Ishikawa (cell line): ENCODE measurements at regions not wholly inside any gene's neighbourhood (a gene's known extent, or its start where the extent isn't known, plus 50 kb on each side); places are given as distances from the start of the nearest gene placed in this dataset.

Experiments used
- CEBPB ChIP-seq: IDR thresholded peaks from 2 replicates; pipeline ENCODE4 v1.6.1; 2012
- CREB1 ChIP-seq: IDR thresholded peaks from 2 replicates; pipeline ENCODE4 v1.6.1; 2012; ENCODE audit warnings: low read depth
- EGR1 ChIP-seq: IDR thresholded peaks from 2 replicates; pipeline ENCODE4 v1.6.1; 2012
- EP300 ChIP-seq: IDR thresholded peaks from 2 replicates; pipeline ENCODE4 v1.6.1; 2012; ENCODE audit warnings: borderline replicate concordance
- FOXM1 ChIP-seq: IDR thresholded peaks from 2 replicates; pipeline ENCODE4 v1.6.1; 2012; ENCODE audit warnings: low read depth, borderline replicate concordance
- NFIC ChIP-seq: IDR thresholded peaks from 2 replicates; pipeline ENCODE4 v1.6.1; 2012
- RAD21 ChIP-seq: IDR thresholded peaks from 2 replicates; pipeline ENCODE4 v1.6.1; 2012; ENCODE audit warnings: low read depth
- TAF1 ChIP-seq: IDR thresholded peaks from 2 replicates; pipeline ENCODE4 v1.6.1; 2012; ENCODE audit warnings: low read depth, mild to moderate bottlenecking
- TCF12 ChIP-seq: IDR thresholded peaks from 2 replicates; pipeline ENCODE4 v1.6.1; 2012; ENCODE audit warnings: low read depth
- TEAD4 ChIP-seq: IDR thresholded peaks from 2 replicates; pipeline ENCODE4 v1.6.1; 2012
- USF1 ChIP-seq: IDR thresholded peaks from 2 replicates; pipeline ENCODE4 v1.6.1; 2012
- YY1 ChIP-seq: IDR thresholded peaks from 2 replicates; pipeline ENCODE4 v1.6.1; 2012; ENCODE audit warnings: low read depth
- ZBTB7A ChIP-seq: IDR thresholded peaks from 2 replicates; pipeline ENCODE4 v1.6.1; 2012; ENCODE audit warnings: low read depth
- TF ChIP-seq, protein P1 (sequence below): IDR thresholded peaks from 2 replicates; pipeline ENCODE4 v1.6.1; 2012; ENCODE audit warnings: low read depth, mild to moderate bottlenecking
- TF ChIP-seq, protein P2 (sequence below): IDR thresholded peaks from 2 replicates; pipeline ENCODE4 v1.6.1; 2012

DNA sequence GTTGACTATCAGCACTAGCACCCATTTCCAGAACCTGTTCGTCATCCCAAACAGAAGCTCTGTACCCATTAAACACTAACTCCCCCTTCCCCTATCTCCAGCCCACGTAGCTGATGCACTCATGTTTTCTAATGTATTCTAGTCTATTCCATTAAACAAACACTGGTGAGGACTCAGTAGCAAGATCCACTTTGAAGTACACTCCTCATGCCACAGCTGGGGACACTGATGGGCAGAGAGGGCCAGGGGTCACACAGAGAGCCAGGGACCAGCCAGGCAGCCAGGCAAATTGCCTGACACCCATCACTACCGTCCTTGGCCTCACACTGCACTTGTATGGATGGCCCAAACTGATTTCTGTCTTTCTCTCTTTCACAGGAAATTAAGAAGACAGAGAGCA lies 269.9 kb upstream of the DIO3 start:
- no peak for TF ChIP-seq ZBTB7A
- TF ChIP-seq RAD21: no peak
- no peak for TF ChIP-seq USF1
- TF ChIP-seq EGR1: no peak
- no peak for TF ChIP-seq FOXM1
- no peak for TF ChIP-seq TCF12
- TF ChIP-seq CREB1: no peak
- TF ChIP-seq, protein P1, sequence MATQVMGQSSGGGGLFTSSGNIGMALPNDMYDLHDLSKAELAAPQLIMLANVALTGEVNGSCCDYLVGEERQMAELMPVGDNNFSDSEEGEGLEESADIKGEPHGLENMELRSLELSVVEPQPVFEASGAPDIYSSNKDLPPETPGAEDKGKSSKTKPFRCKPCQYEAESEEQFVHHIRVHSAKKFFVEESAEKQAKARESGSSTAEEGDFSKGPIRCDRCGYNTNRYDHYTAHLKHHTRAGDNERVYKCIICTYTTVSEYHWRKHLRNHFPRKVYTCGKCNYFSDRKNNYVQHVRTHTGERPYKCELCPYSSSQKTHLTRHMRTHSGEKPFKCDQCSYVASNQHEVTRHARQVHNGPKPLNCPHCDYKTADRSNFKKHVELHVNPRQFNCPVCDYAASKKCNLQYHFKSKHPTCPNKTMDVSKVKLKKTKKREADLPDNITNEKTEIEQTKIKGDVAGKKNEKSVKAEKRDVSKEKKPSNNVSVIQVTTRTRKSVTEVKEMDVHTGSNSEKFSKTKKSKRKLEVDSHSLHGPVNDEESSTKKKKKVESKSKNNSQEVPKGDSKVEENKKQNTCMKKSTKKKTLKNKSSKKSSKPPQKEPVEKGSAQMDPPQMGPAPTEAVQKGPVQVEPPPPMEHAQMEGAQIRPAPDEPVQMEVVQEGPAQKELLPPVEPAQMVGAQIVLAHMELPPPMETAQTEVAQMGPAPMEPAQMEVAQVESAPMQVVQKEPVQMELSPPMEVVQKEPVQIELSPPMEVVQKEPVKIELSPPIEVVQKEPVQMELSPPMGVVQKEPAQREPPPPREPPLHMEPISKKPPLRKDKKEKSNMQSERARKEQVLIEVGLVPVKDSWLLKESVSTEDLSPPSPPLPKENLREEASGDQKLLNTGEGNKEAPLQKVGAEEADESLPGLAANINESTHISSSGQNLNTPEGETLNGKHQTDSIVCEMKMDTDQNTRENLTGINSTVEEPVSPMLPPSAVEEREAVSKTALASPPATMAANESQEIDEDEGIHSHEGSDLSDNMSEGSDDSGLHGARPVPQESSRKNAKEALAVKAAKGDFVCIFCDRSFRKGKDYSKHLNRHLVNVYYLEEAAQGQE: no peak

DNA sequence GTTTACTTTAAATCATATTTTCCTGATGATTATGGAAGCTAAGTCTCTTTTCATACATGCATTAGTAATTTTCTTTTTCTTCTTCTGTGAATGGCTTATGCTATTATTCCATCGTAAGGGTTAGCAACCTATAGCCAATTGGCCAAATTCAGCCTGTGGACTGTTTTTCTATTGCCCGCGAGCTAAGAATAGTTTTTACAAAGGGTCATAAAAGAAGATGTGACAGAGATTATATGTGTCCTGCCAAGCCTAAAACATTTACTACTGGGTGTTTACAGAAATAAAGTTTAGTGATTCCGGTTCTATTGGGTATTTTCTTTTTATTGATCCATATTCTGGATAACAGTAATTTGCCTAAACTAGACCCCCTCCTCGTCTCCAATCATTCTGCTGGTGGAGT lies 268.8 kb upstream of the DIO3 start:
- TF ChIP-seq USF1 (no peak), EGR1 (no peak), FOXM1 (no peak), NFIC (no peak), EP300 (no peak)

DNA sequence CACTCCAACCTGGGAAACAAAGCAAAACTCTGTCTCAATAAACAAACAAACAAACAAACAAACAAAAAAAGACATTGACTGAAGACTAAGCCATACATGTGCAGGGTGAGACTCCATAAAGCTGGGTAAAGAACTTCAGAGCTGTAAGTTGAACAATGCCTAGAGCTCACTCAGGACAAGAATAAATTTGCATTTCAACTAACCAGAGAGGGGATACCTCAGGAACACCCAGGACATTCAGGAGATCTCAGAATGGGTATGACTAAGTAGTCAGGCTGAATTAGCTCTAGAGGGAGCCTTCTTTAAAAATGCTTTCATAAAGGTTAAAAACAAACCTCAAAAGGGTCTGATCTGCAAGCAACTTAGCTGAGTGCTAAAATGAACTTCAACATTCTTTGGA lies 267.7 kb upstream of the DIO3 start:
- TF ChIP-seq TAF1 (no peak), NFIC (no peak), FOXM1 (no peak), CREB1 (no peak), USF1 (no peak), CEBPB (no peak), EP300 (no peak), TEAD4 (no peak)
- TF ChIP-seq, protein P2, sequence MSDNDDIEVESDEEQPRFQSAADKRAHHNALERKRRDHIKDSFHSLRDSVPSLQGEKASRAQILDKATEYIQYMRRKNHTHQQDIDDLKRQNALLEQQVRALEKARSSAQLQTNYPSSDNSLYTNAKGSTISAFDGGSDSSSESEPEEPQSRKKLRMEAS: no peak

DNA sequence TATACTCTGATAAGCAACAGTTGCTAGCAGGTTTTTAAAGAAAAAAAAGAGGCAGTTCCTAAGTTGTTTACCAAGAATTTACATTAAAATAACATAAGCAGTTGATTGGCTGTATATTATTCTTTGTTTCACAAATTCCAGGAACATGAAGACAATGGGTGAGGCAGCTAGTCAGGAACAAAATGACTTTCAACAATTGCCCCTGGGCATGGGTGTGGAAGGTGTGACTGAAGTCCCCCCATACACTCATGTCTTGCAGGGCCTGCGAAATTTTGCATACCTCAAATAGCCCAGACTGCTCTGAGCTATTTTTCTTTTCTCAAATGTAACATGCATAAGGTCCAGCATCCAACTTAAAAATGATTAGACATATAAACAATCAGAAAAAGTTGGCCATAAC lies 267.2 kb upstream of the DIO3 start:
- TF ChIP-seq CREB1 (no peak), NFIC (no peak), TAF1 (no peak)

DNA sequence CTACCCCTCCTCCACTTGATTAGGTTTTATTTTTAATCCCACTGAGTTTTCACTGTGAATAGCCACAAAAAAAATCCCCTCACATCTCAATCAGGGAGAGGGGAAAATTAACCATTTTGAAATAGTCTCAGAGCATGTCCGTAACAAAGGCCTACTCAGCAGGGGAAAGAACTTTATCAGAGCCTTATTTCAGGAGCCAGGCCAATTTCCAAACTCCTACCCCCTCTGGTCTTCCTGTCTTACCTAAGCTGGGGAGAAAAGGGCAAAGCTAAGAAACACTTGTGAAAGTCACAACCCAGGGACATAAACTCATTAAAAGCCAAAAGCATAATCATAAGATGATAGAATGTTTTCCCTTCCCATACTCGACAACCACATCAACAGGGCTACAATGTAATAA lies 260.3 kb upstream of the DIO3 start:
- TF ChIP-seq, protein P1: no peak
- no peak for TF ChIP-seq CREB1
- no peak for TF ChIP-seq EGR1
- TF ChIP-seq TCF12: no peak
- TF ChIP-seq EP300: no peak
- no peak for TF ChIP-seq TAF1
- TF ChIP-seq ZBTB7A: no peak
- TF ChIP-seq USF1: no peak
- no peak for TF ChIP-seq FOXM1

GRCh38 chr14:101313268-101313667 lies 248.0 kb upstream of the DIO3 start:
- no peak for TF ChIP-seq USF1
- TF ChIP-seq, protein P2: no peak
- no peak for TF ChIP-seq CEBPB
- TF ChIP-seq, protein P1: no peak
- TF ChIP-seq RAD21: no peak
- no peak for TF ChIP-seq TCF12
- TF ChIP-seq TAF1: no peak
- TF ChIP-seq YY1: no peak
- TF ChIP-seq TEAD4: no peak
